ENCODE measurements at regions not wholly inside any gene's neighbourhood (a gene's known extent, or its start where the extent isn't known, plus 50 kb on each side); places are given as distances from the start of the nearest gene placed in this dataset.

DNA sequence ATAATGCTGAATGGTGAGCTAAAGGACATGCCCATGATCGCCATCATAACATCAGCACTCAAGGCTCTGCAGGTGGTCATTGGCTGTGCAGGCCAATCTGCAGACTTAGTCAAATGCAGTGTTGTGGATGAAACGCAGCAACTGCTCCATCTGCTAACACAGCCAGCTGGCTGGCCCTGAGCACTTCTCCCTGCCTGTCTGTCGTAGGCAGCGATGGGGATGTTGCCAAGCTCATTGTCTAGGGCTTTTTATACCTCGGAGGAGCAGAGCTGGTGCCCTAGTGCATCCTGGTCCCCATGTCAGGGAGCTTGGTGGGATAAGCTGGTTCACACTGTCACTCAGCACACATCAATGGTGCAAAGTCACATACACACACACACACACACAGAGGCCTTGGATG, 189.4 kb downstream of the TENT4A start:
- TF ChIP-seq BHLHE40 (IDR thresholded peaks at IDR 0.05; ENCODE audit: borderline replicate concordance), result no peak
- TF ChIP-seq FOXK2 (IDR thresholded peaks at IDR 0.05), result no peak
- TF ChIP-seq HDGF (IDR thresholded peaks at IDR 0.05; ENCODE audit: borderline replicate concordance), result no peak
- TF ChIP-seq SP1 (IDR thresholded peaks at IDR 0.05), result no peak
- TF ChIP-seq NFRKB (IDR thresholded peaks at IDR 0.05), result no peak
- TF ChIP-seq ZNF384 (IDR thresholded peaks at IDR 0.05), result no peak

All from HEK293T (cell line).